ENCODE measurements at regions not wholly inside any gene's neighbourhood (a gene's known extent, or its start where the extent isn't known, plus 50 kb on each side); places are given as distances from the start of the nearest gene placed in this dataset.

DNA sequence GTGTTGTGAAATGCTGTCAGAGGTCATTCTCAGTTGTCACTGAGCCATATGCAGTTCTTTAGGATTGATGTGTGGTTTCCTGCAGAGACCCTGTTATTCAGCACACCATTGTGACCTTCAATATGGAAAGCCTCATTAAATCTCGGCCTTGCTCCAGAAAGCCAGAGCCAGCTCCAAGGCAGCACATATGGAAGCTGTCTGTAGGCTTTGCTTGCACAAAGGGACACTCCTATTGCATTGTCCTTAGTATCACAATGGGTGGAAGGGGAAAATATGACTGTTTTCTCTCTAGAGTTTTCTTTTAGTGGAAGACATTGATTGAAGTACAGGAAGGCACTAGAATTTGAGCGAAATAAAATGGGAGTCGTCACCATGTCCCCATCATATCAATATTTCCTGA lies 179.0 kb downstream of the CEP135 start:
- TF ChIP-seq POLR2AphosphoS5 (IDR thresholded peaks at IDR 0.05; ENCODE audit: low read depth, low read length) (no peak), RAD21 (IDR thresholded peaks at IDR 0.05; ENCODE audit: low read length) (peak; percentile 13; the same call in 1 of the 2 replicates), MEF2A (IDR thresholded peaks at IDR 0.05; ENCODE audit: borderline replicate concordance, low read depth) (no peak), NFIC (IDR thresholded peaks at IDR 0.05; ENCODE audit: borderline replicate concordance) (no peak), FOSL2 (IDR thresholded peaks at IDR 0.05; ENCODE audit: borderline replicate concordance, low read depth) (no peak), EP300 (IDR thresholded peaks at IDR 0.05; ENCODE audit: borderline replicate concordance in 1 of 2, low read depth in 1 of 2, low read length in 1 of 2) (peak in 1 of 2 experiments; percentile 54; a peak in 2 of 4 replicates), MXI1 (IDR thresholded peaks at IDR 0.05; ENCODE audit: low read depth, low read length) (peak; percentile 48; the same call in 1 of the 2 replicates), JUND (IDR thresholded peaks at IDR 0.05) (no peak)
- H3K9ac ChIP-seq = no peak overlapping the region
- no peaks in the 10 kb centered on the region for H3K9me2 ChIP-seq
- H4K20me1 ChIP-seq (ENCODE audit: insufficient read depth) = no peaks in the 10 kb centered on the region
- DNase-seq = no peak
- peak overlapping the region; percentile 42 to 83; a peak in 3 of 4 replicates for H3K27ac ChIP-seq (ENCODE audit: low read depth in 2 of 2, low read length in 1 of 2)
- H3K36me3 ChIP-seq (replicated peaks in 1 of 2; ENCODE audit: control insufficient read depth in 1 of 2, insufficient read depth in 2 of 2, low read length in 1 of 2) = no peaks in the 10 kb centered on the region
- no peaks in the 10 kb centered on the region for H3K9me3 ChIP-seq
- no peak overlapping the region for H3K4me3 ChIP-seq (ENCODE audit: low read depth in 2 of 2, low read length in 1 of 2)
- 78% methylated on average over 3 of the region's 3 CpGs for WGBS (ENCODE audit: low lambda C conversion rate)
- H3K4me1 ChIP-seq (ENCODE audit: control insufficient read depth in 1 of 2, insufficient read depth in 2 of 2, low read depth in 1 of 2, low read length in 1 of 2) = peaks cover 4 to 14% of the 10 kb centered on the region in 2 experiments; a peak in 2 of 4 replicates
- no peaks in the 10 kb centered on the region for H3K27me3 ChIP-seq (ENCODE audit: insufficient read depth)
- POLR2A ChIA-PET = interaction anchor here (1.0 kb wide), 2 partner anchors 22 to 78 kb away, joined by 3 to 5 read pairs; no protein-coding TSS in a partner anchor
- no peaks in the 10 kb centered on the region; the same call in 1 of the 2 replicates for H3K79me2 ChIP-seq (ENCODE audit: insufficient read depth)
- CTCF ChIA-PET = interaction anchor here (0.8 kb wide), 1 partner anchor 76 kb away, joined by 3 read pairs; no protein-coding TSS in a partner anchor
- peak overlapping the region; percentile 33; the same call in 1 of the 2 replicates for H2AFZ ChIP-seq (ENCODE audit: low read depth)
- 0 out of 2 replicates have a peak overlapping the region, but pooled peaks have one; percentile 3 for H3K4me2 ChIP-seq
- no peaks in the 10 kb centered on the region for H3F3A ChIP-seq (replicated peaks; ENCODE audit: insufficient read depth)

DNA sequence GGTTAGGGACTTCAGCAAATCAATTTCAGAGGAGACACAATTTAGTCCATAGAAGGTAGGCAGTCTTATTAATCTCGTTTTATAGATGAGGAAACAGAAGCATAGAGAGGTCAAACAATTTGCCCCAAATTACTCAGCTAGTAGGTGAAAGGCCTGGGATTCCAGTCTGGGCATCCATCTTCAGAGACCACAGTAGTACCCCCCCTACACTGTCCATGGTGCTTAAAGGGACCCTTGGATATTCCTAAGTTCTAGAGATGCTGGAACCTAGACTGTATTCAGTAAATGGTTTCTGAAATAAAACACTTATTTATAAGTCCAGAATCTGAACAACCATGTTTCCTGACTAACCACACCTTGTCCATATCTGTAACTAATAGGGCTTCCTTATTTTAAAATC lies 174.8 kb downstream of the CEP135 start:
- Histone ChIP-seq H3K4me2 (no peak overlapping the region), H3K27me3 (ENCODE audit: insufficient read depth) (no peaks in the 10 kb centered on the region), H4K20me1 (ENCODE audit: insufficient read depth) (no peaks in the 10 kb centered on the region), H3K4me3 (ENCODE audit: low read depth in 2 of 2, low read length in 1 of 2) (no peak overlapping the region), H3K36me3 (replicated peaks in 1 of 2; ENCODE audit: control insufficient read depth in 1 of 2, insufficient read depth in 2 of 2, low read length in 1 of 2) (no peaks in the 10 kb centered on the region), H3K4me1 (ENCODE audit: control insufficient read depth in 1 of 2, insufficient read depth in 2 of 2, low read depth in 1 of 2, low read length in 1 of 2) (peaks cover 2 to 25% of the 10 kb centered on the region in 2 experiments; a peak in 2 of 4 replicates), H3K79me2 (ENCODE audit: insufficient read depth) (no peaks in the 10 kb centered on the region; the same call in 1 of the 2 replicates), H3K9ac (no peak overlapping the region), H3K27ac (ENCODE audit: low read depth in 2 of 2, low read length in 1 of 2) (peak overlapping the region in 1 of 2 experiments; percentile 83; a peak in 1 of 4 replicates), H3K9me2 (no peaks in the 10 kb centered on the region), H3F3A (replicated peaks; ENCODE audit: insufficient read depth) (no peaks in the 10 kb centered on the region), H3K9me3 (no peaks in the 10 kb centered on the region), H2AFZ (ENCODE audit: low read depth) (no peak overlapping the region)
- POLR2A ChIA-PET = no interaction called here
- TF ChIP-seq, protein P1, sequence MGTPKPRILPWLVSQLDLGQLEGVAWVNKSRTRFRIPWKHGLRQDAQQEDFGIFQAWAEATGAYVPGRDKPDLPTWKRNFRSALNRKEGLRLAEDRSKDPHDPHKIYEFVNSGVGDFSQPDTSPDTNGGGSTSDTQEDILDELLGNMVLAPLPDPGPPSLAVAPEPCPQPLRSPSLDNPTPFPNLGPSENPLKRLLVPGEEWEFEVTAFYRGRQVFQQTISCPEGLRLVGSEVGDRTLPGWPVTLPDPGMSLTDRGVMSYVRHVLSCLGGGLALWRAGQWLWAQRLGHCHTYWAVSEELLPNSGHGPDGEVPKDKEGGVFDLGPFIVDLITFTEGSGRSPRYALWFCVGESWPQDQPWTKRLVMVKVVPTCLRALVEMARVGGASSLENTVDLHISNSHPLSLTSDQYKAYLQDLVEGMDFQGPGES (IDR thresholded peaks at IDR 0.05; ENCODE audit: low read depth, low read length) = no peak
- TF ChIP-seq GABPA (IDR thresholded peaks at IDR 0.05; ENCODE audit: low read depth) = no peak
- TF ChIP-seq, protein P2, sequence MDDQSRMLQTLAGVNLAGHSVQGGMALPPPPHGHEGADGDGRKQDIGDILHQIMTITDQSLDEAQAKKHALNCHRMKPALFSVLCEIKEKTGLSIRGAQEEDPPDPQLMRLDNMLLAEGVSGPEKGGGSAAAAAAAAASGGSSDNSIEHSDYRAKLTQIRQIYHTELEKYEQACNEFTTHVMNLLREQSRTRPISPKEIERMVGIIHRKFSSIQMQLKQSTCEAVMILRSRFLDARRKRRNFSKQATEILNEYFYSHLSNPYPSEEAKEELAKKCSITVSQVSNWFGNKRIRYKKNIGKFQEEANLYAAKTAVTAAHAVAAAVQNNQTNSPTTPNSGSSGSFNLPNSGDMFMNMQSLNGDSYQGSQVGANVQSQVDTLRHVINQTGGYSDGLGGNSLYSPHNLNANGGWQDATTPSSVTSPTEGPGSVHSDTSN (IDR thresholded peaks at IDR 0.05) = no peak
- TF ChIP-seq, protein P3, sequence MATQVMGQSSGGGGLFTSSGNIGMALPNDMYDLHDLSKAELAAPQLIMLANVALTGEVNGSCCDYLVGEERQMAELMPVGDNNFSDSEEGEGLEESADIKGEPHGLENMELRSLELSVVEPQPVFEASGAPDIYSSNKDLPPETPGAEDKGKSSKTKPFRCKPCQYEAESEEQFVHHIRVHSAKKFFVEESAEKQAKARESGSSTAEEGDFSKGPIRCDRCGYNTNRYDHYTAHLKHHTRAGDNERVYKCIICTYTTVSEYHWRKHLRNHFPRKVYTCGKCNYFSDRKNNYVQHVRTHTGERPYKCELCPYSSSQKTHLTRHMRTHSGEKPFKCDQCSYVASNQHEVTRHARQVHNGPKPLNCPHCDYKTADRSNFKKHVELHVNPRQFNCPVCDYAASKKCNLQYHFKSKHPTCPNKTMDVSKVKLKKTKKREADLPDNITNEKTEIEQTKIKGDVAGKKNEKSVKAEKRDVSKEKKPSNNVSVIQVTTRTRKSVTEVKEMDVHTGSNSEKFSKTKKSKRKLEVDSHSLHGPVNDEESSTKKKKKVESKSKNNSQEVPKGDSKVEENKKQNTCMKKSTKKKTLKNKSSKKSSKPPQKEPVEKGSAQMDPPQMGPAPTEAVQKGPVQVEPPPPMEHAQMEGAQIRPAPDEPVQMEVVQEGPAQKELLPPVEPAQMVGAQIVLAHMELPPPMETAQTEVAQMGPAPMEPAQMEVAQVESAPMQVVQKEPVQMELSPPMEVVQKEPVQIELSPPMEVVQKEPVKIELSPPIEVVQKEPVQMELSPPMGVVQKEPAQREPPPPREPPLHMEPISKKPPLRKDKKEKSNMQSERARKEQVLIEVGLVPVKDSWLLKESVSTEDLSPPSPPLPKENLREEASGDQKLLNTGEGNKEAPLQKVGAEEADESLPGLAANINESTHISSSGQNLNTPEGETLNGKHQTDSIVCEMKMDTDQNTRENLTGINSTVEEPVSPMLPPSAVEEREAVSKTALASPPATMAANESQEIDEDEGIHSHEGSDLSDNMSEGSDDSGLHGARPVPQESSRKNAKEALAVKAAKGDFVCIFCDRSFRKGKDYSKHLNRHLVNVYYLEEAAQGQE (IDR thresholded peaks at IDR 0.05; ENCODE audit: low read depth, low read length) = peak; percentile 84
- 43% methylated on average over 1 of the region's 1 CpG for WGBS (ENCODE audit: low lambda C conversion rate)
- CTCF ChIA-PET = interaction anchor here (1.4 kb wide), 1 partner anchor 117 kb away, joined by 3 read pairs; no protein-coding TSS in a partner anchor
- DNase-seq = no peak
